ENCODE measurements at regions not wholly inside any gene's neighbourhood (a gene's known extent, or its start where the extent isn't known, plus 50 kb on each side); places are given as distances from the start of the nearest gene placed in this dataset.

- no peak for TF ChIP-seq JUND (IDR thresholded peaks at IDR 0.05)
- TF ChIP-seq TAF1 (conservative IDR thresholded peaks at IDR 0.05) = no peak
- no peak for TF ChIP-seq CTCF (IDR thresholded peaks at IDR 0.05; ENCODE audit: low read depth, low read length, missing input control)
- no peak for TF ChIP-seq FOXA2 (IDR thresholded peaks at IDR 0.05)
- no peak for TF ChIP-seq NR2F2 (IDR thresholded peaks at IDR 0.05)
- no peak for TF ChIP-seq RAD21 (IDR thresholded peaks at IDR 0.05)
- TF ChIP-seq EGR1 (IDR thresholded peaks at IDR 0.05; ENCODE audit: low read depth in 2 of 2) = no peak
Observed at GRCh38 chr7:153588586-153588985, 463.6 kb upstream of the DPP6 start (continued).

- H3K9me3 ChIP-seq (ENCODE audit: control insufficient read depth in 4 of 4, low read length in 3 of 4) = no peaks in the 10 kb centered on the region
- 75% methylated on average over 16 of the region's 16 CpGs for WGBS
- H3K9ac ChIP-seq (ENCODE audit: low read depth in 1 of 2, low read length in 2 of 2) = no peak overlapping the region
- H3K36me3 ChIP-seq (ENCODE audit: control insufficient read depth in 4 of 4, insufficient read depth in 3 of 4, low read depth in 1 of 4, low read length in 3 of 4) = no peaks in the 10 kb centered on the region
- no peaks in the 10 kb centered on the region for H3K4me1 ChIP-seq (ENCODE audit: control insufficient read depth in 4 of 4, insufficient read depth in 4 of 4, low read length in 3 of 4)
- no peak overlapping the region for H3K27ac ChIP-seq (ENCODE audit: low read depth in 1 of 2, low read length in 2 of 2)
- peaks cover 0 to 2% (median 0%) of the 10 kb centered on the region in 4 donors for H3K27me3 ChIP-seq (ENCODE audit: control insufficient read depth in 4 of 4, insufficient read depth in 4 of 4, low read length in 3 of 4)
- TF ChIP-seq FOXA1 (IDR thresholded peaks at IDR 0.05) (no peak), ZBTB33 (IDR thresholded peaks at IDR 0.05) (no peak), TAF1 (conservative IDR thresholded peaks at IDR 0.05) (no peak), GABPA (IDR thresholded peaks at IDR 0.05 in 1 of 2, conservative IDR thresholded peaks at IDR 0.05 in 1 of 2) (no peak), HNF4G (IDR thresholded peaks at IDR 0.05) (no peak), NR2F2 (IDR thresholded peaks at IDR 0.05) (no peak), MAX (IDR thresholded peaks at IDR 0.05) (no peak)
- DNase-seq (ENCODE audit: low spot score) = no peak
- H3K4me3 ChIP-seq (ENCODE audit: low read depth in 1 of 3, low read length in 3 of 3) = no peak overlapping the region
Observed at GRCh38 chr7:153590136-153590535, 462.1 kb upstream of the DPP6 start.

GRCh38 chr7:153590571-153590970 lies 461.6 kb upstream of the DPP6 start:
- 81% methylated on average over 11 of the region's 11 CpGs for WGBS
- H3K4me3 ChIP-seq (ENCODE audit: low read depth in 1 of 3, low read length in 3 of 3) = no peak overlapping the region
- H3K27me3 ChIP-seq (ENCODE audit: control insufficient read depth in 4 of 4, insufficient read depth in 4 of 4, low read length in 3 of 4) = peaks cover 0 to 2% (median 0%) of the 10 kb centered on the region in 4 donors
- H3K36me3 ChIP-seq (ENCODE audit: control insufficient read depth in 4 of 4, insufficient read depth in 3 of 4, low read depth in 1 of 4, low read length in 3 of 4) = no peaks in the 10 kb centered on the region
- H3K27ac ChIP-seq (ENCODE audit: low read depth in 1 of 2, low read length in 2 of 2) = no peak overlapping the region
- no peak for DNase-seq (ENCODE audit: low spot score)
- no peaks in the 10 kb centered on the region for H3K4me1 ChIP-seq (ENCODE audit: control insufficient read depth in 4 of 4, insufficient read depth in 4 of 4, low read length in 3 of 4)
- no peaks in the 10 kb centered on the region for H3K9me3 ChIP-seq (ENCODE audit: control insufficient read depth in 4 of 4, low read length in 3 of 4)
- TF ChIP-seq MAX (IDR thresholded peaks at IDR 0.05) = no peak
- no peak for TF ChIP-seq FOXA2 (IDR thresholded peaks at IDR 0.05)
- no peak for TF ChIP-seq EGR1 (IDR thresholded peaks at IDR 0.05; ENCODE audit: low read depth in 2 of 2)
- TF ChIP-seq HNF4G (IDR thresholded peaks at IDR 0.05) = no peak
- no peak for TF ChIP-seq ZBTB33 (IDR thresholded peaks at IDR 0.05)
- no peak for TF ChIP-seq ATF3 (IDR thresholded peaks at IDR 0.05)
- TF ChIP-seq RXRA (IDR thresholded peaks at IDR 0.05) = no peak
- TF ChIP-seq RAD21 (IDR thresholded peaks at IDR 0.05) = no peak
- H3K9ac ChIP-seq (ENCODE audit: low read depth in 1 of 2, low read length in 2 of 2) = no peak overlapping the region

Measured in liver (tissue), 8 donors.